Brain pericyte (primary cell): ENCODE measurements at regions not wholly inside any gene's neighbourhood (a gene's known extent, or its start where the extent isn't known, plus 50 kb on each side); places are given as distances from the start of the nearest gene placed in this dataset.
"Not testable (repeated sequence)": the region's sequence is repeated elsewhere in the genome, so short reads cannot be mapped to it uniquely, and the experiment has no call there.

ENCODE experiments used
- DNase-seq: peaks from one replicate; pipeline ENCODE4 v3.0.0-alpha.2; 2012; ENCODE audit warnings: low read depth, low spot score

DNA sequence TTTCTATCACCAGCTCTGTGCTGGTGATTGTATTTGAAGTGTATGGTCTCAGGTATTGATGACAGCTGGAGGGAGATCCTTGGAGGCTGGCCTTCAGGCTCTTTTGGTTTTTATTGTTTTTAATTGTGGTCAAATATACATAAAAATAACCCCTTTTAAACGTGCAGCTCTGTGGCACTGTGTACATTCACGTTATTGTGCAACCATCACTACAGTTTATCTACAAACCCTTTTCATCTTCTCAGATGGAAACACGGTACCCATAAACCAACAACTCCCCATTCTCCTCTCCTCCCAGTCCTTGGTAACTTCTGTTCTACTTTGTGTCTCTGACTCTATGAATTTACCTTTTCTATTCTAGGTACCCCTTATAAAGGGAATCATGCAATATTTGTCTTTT, 79.3 kb upstream of the ATP8B1 start:
- no peak for DNase-seq

DNA sequence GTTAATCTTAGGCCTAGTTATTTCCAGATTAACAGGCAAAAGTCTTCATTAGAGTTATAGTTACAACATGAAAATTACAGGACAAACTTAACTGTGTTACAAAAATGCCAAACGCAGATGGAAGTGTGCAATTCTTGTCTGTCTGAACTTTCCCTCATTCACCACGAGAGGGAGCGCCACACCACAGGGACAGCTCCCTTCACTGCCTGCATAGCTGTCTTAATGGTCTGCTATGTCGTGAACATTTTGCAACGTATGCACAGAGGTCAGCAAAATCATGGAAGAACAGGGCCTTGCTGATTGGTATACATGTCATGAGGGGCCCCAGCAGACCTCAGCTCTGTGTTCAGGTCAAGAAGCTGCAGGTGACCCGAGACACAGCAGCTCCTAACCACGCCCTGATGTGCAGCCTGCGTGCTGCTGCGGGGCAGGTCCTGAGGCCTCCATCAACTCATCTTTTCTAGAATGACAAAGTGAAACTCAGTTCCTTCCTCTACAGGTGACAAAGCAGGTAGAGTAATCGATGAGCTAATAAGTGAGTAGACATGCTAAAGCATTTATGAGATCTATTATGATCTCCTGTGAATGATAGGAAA, 78.8 kb upstream of the ATP8B1 start:
- DNase-seq: peak; percentile 59

GRCh38 chr18:57879924-57880323, 76.8 kb upstream of the ATP8B1 start:
- DNase-seq: not testable (repeated sequence)

GRCh38 chr18:57869221-57869620, 66.1 kb upstream of the ATP8B1 start:
- no peak for DNase-seq

GRCh38 chr18:57866355-57866754, 63.2 kb upstream of the ATP8B1 start:
- no peak for DNase-seq

DNA sequence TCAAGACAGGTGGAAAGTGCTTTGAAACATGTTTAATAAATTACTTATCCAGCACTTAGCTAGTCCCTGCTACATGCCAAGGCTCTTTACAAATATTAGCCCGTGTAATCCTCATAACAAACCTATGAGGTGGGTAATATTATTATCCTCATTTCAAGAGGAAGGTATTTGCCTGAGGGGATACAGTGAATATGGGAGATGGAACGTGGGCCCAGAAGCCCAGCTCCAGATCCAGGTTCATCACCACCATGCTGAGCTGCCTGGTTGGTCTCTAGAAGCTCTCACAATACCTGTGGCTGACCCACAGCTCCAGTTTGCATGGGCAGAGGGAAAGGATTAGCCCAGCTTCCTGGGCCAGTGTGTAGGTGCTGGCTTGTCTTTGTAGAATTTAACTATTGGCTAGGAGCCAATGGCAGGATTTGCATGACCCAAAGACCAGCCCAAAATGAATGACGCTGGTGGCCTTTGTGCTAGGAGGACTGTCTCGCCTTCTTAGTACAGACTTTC, 61.6 kb upstream of the ATP8B1 start:
- DNase-seq: no peak

DNA sequence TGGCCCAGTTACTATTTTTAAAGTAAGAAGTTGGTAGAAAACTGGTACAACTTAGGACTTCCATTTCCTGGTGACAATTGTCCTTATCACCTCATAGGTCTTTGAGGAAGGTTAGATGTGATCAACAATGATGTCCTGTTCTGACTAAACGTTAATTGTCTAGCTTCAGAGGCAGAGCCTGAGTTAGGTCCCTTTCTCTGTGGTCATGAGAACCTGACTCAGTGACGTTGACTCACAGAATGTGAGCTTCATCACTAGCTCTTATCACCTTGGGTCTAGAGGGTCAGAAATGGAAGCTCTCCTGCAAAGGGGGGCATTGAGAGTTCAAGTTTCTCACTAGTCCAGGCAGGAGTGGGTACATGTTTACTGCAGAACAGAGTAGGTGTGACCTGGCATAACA, 60.6 kb upstream of the ATP8B1 start:
- DNase-seq: no peak

GRCh38 chr18:57859314-57859713, 56.2 kb upstream of the ATP8B1 start:
- DNase-seq: no peak

- DNase-seq: no peak
Observed at GRCh38 chr18:57856557-57857280, 53.6 kb upstream of the ATP8B1 start.

- no peak for DNase-seq
Observed at GRCh38 chr18:57856128-57856527, 53.0 kb upstream of the ATP8B1 start.

GRCh38 chr18:57855551-57855950, 52.4 kb upstream of the ATP8B1 start:
- no peak for DNase-seq

GRCh38 chr18:57854726-57855125, 51.6 kb upstream of the ATP8B1 start:
- no peak for DNase-seq

GRCh38 chr18:57853864-57854263, 50.7 kb upstream of the ATP8B1 start:
- no peak for DNase-seq

GRCh38 chr18:57853133-57853532, 50.0 kb upstream of the ATP8B1 start:
- DNase-seq: no peak
